T-cell (primary cell): ENCODE measurements at regions not wholly inside any gene's neighbourhood (a gene's known extent, or its start where the extent isn't known, plus 50 kb on each side); places are given as distances from the start of the nearest gene placed in this dataset.
"Not testable (repeated sequence)": the region's sequence is repeated elsewhere in the genome, so short reads cannot be mapped to it uniquely, and the experiment has no call there.

ENCODE experiments used
- ATAC-seq, 4 experiments: fragments of 200-7000 bp in 3 of 4; fragments of 150-1000 bp in 1 of 4; cut with Tn5 transposase; replicated peaks in 1 of 4; 1 replicate in 3 of 4; 2 replicates in 1 of 4; pipeline ENCODE4 v1.10.0; 2021; ENCODE audit warnings: moderate library complexity in 3 of 4, mild to moderate bottlenecking in 2 of 4, moderate number of reproducible peaks in 1 of 4
- CTCF ChIA-PET, 2 donors: fragments of 300-600 bp; sonication (Branson Sonifier 250); formaldehyde crosslinking; loops; one replicate each; lab custom pipeline; 2022; ENCODE audit warnings: antibody characterized with exemption in 2 of 2; lab: Charles Lee
- POLR2A ChIA-PET, 2 donors: fragments of 300-600 bp; sonication (Branson Sonifier 250); formaldehyde crosslinking; loops; one replicate each; lab custom pipeline; 2022; ENCODE audit warnings: antibody characterized with exemption in 2 of 2; lab: Charles Lee
- DNase-seq, 35 experiments: peaks; one replicate each; pipeline versions ENCODE4 v3.0.0 to v3.0.0-alpha.2; 2013 to 2023
- H3K27ac ChIP-seq: one replicate; pipeline ENCODE4 v1.5.1; 2013; ENCODE audit warnings: low read length
- H3K27me3 ChIP-seq, 2 experiments: replicated peaks in 1 of 2; 1 replicate in 1 of 2; 2 replicates in 1 of 2; pipeline versions ENCODE4 v1.6.1 to v1.7.0; 2013; ENCODE audit warnings: low read length in 1 of 2, mixed read lengths in 1 of 2; ENCODE audit not compliant: control insufficient read depth in 2 of 2, insufficient read depth in 2 of 2; ENCODE audit errors: extremely low read depth in 1 of 2
- H3K36me3 ChIP-seq, 2 donors: 1 replicate in 1 of 2; 2 replicates in 1 of 2; pipeline versions ENCODE4 v1.6.1 to v1.7.0; 2013; ENCODE audit warnings: low read length in 1 of 2; ENCODE audit not compliant: control insufficient read depth in 2 of 2, insufficient read depth in 1 of 2; ENCODE audit errors: extremely low read depth in 1 of 2
- H3K4me1 ChIP-seq, 2 experiments: 1 replicate in 1 of 2; 2 replicates in 1 of 2; pipeline versions ENCODE4 v1.6.1 to v1.7.0; 2013; ENCODE audit warnings: low read length in 2 of 2, mixed read lengths in 1 of 2; ENCODE audit not compliant: insufficient read depth in 2 of 2, control insufficient read depth in 1 of 2; ENCODE audit errors: extremely low read depth in 1 of 2
- H3K4me3 ChIP-seq, 2 donors: 1 replicate in 1 of 2; 2 replicates in 1 of 2; pipeline versions ENCODE4 v1.5.1 to v1.7.0; 2013; ENCODE audit warnings: mild to moderate bottlenecking in 2 of 2, low read length in 1 of 2, moderate library complexity in 1 of 2; ENCODE audit not compliant: control insufficient read depth in 1 of 2; ENCODE audit errors: extremely low read depth in 1 of 2
- H3K9me3 ChIP-seq: 2 replicates; pipeline ENCODE4 v1.7.0; 2013
- H3K27ac Mint-ChIP-seq, 2 donors: one replicate each; pipeline ENCODE4 v1.8.0; 2020 to 2021; ENCODE audit warnings: mild to moderate bottlenecking in 2 of 2, mixed read lengths in 2 of 2
- H3K27me3 Mint-ChIP-seq, 2 donors: one replicate each; pipeline ENCODE4 v1.8.0; 2021 to 2022; ENCODE audit warnings: mixed read lengths in 2 of 2
- H3K36me3 Mint-ChIP-seq: one replicate; pipeline ENCODE4 v1.8.0; 2021; ENCODE audit warnings: mixed read lengths
- H3K4me1 Mint-ChIP-seq, 3 donors: one replicate each; pipeline ENCODE4 v1.8.0; 2020 to 2022; ENCODE audit warnings: mixed read lengths in 3 of 3, mild to moderate bottlenecking in 1 of 3
- H3K4me3 Mint-ChIP-seq, 3 donors: one replicate each; pipeline ENCODE4 v1.8.0; 2020 to 2022; ENCODE audit warnings: mild to moderate bottlenecking in 3 of 3, mixed read lengths in 3 of 3, moderate library complexity in 3 of 3
- H3K9me3 Mint-ChIP-seq, 3 donors: one replicate each; pipeline ENCODE4 v1.8.0; 2020 to 2022; ENCODE audit warnings: mixed read lengths in 3 of 3
- WGBS: methylation state at CpG from one replicate; pipeline ENCODE4 v1.1.5; 2013; ENCODE audit warnings: missing lambda C conversion rate; ENCODE audit not compliant: insufficient coverage; 5-methylcytosine and 5-hydroxymethylcytosine counted together

- H3K4me3 Mint-ChIP-seq, H3K36me3 Mint-ChIP-seq, H3K4me1 Mint-ChIP-seq, H3K27ac ChIP-seq, H3K36me3 ChIP-seq, H3K9me3 ChIP-seq, H3K4me3 ChIP-seq, H3K27ac Mint-ChIP-seq, DNase-seq, H3K27me3 ChIP-seq, POLR2A ChIA-PET, CTCF ChIA-PET, H3K4me1 ChIP-seq, ATAC-seq, H3K27me3 Mint-ChIP-seq: not testable (repeated sequence)
- peaks cover 9 to 18% (median 15%) of the 10 kb centered on the region in 3 donors for H3K9me3 Mint-ChIP-seq
- 100% methylated on average over 1 of the region's 1 CpG for WGBS
Observed at GRCh38 chr9:23046026-23046425, 599.4 kb downstream of the DMRTA1 start.

- Mint-ChIP-seq H3K9me3 (peaks cover under 1 to 12% (median 11%) of the 10 kb centered on the region in 3 donors), H3K4me1 (no peaks in the 10 kb centered on the region), H3K27me3 (no peaks in the 10 kb centered on the region), H3K36me3 (no peaks in the 10 kb centered on the region), H3K27ac (no peak overlapping the region), H3K4me3 (no peak overlapping the region)
- Histone ChIP-seq H3K36me3 (no peaks in the 10 kb centered on the region), H3K4me1 (no peaks in the 10 kb centered on the region), H3K4me3 (no peak overlapping the region), H3K27ac (no peak overlapping the region), H3K9me3 (no peaks in the 10 kb centered on the region), H3K27me3 (no peaks in the 10 kb centered on the region)
- no peak for ATAC-seq
- ChIA-PET CTCF (no interaction called here), POLR2A (no interaction called here)
- 100% methylated on average over 1 of the region's 1 CpG for WGBS
- no peak for DNase-seq
Observed at GRCh38 chr9:23050548-23050947, 603.9 kb downstream of the DMRTA1 start.

DNA sequence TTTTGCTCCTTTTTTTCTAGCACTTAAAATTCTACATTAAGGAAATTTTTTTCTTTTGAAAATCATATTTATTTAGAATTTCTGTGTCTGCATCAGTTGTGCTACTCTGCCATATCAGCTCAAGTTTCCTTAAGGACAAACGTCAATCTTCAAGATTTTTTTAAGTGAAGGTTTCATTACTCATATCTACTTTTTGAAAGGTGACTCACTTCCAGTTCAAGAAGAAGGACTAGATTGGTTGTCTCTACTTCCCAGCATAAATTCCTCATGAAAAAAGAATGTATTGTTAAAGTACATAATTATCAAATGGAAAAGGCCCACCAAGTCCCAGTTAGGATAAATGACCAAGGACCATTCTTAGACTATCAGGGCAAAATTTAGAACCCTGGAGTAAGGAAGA is 626.5 kb downstream of the DMRTA1 start:
- ATAC-seq, result no peak

GRCh38 chr9:23079798-23080197 is 633.2 kb downstream of the DMRTA1 start:
- DNase-seq (no peak), ATAC-seq (no peak)
- WGBS, result no CpG with 5 or more reads among the region's 2 CpGs
- ChIA-PET CTCF (no interaction called here), POLR2A (no interaction called here)
- Mint-ChIP-seq H3K36me3 (no peaks in the 10 kb centered on the region), H3K9me3 (peaks cover 10 to 27% (median 16%) of the 10 kb centered on the region in 3 donors), H3K4me3 (no peak overlapping the region), H3K27me3 (no peaks in the 10 kb centered on the region), H3K4me1 (no peaks in the 10 kb centered on the region), H3K27ac (no peak overlapping the region)
- Histone ChIP-seq H3K4me3 (no peak overlapping the region), H3K4me1 (no peaks in the 10 kb centered on the region), H3K27me3 (no peaks in the 10 kb centered on the region), H3K9me3 (no peaks in the 10 kb centered on the region), H3K36me3 (no peaks in the 10 kb centered on the region), H3K27ac (no peak overlapping the region)

More for the DNA sequence above, 626.5 kb downstream of the DMRTA1 start:
- H3K4me1 ChIP-seq, result no peaks in the 10 kb centered on the region
- no peak overlapping the region for H3K4me3 ChIP-seq
- H3K4me1 Mint-ChIP-seq, result no peaks in the 10 kb centered on the region
- H3K27ac Mint-ChIP-seq, result no peak overlapping the region
- no peaks in the 10 kb centered on the region for H3K27me3 Mint-ChIP-seq
- no CpG with 5 or more reads among the region's 1 CpG for WGBS
- H3K9me3 Mint-ChIP-seq, result peaks cover 6 to 15% (median 7%) of the 10 kb centered on the region in 3 donors
- no peak for DNase-seq
- H3K36me3 Mint-ChIP-seq, result no peaks in the 10 kb centered on the region
- ChIA-PET POLR2A (no interaction called here), CTCF (no interaction called here)
- H3K9me3 ChIP-seq, result peaks cover 3% of the 10 kb centered on the region
- H3K36me3 ChIP-seq, result no peaks in the 10 kb centered on the region
- no peaks in the 10 kb centered on the region for H3K27me3 ChIP-seq
- H3K4me3 Mint-ChIP-seq, result no peak overlapping the region
- no peak overlapping the region for H3K27ac ChIP-seq

GRCh38 chr9:23081377-23081776 is 634.8 kb downstream of the DMRTA1 start:
- Histone ChIP-seq H3K9me3 (no peaks in the 10 kb centered on the region), H3K36me3 (no peaks in the 10 kb centered on the region), H3K4me1 (no peaks in the 10 kb centered on the region), H3K27ac (no peak overlapping the region), H3K27me3 (no peaks in the 10 kb centered on the region), H3K4me3 (no peak overlapping the region)
- H3K9me3 Mint-ChIP-seq, result peaks cover 15 to 30% (median 19%) of the 10 kb centered on the region in 3 donors
- no peak for ATAC-seq
- H3K4me3 Mint-ChIP-seq, result no peak overlapping the region
- DNase-seq, result no peak
- H3K4me1 Mint-ChIP-seq, result no peaks in the 10 kb centered on the region
- H3K36me3 Mint-ChIP-seq, result no peaks in the 10 kb centered on the region
- 83% methylated on average over 3 of the region's 5 CpGs for WGBS
- no peak overlapping the region for H3K27ac Mint-ChIP-seq
- no peaks in the 10 kb centered on the region for H3K27me3 Mint-ChIP-seq
- POLR2A ChIA-PET, result no interaction called here
- CTCF ChIA-PET, result no interaction called here

DNA sequence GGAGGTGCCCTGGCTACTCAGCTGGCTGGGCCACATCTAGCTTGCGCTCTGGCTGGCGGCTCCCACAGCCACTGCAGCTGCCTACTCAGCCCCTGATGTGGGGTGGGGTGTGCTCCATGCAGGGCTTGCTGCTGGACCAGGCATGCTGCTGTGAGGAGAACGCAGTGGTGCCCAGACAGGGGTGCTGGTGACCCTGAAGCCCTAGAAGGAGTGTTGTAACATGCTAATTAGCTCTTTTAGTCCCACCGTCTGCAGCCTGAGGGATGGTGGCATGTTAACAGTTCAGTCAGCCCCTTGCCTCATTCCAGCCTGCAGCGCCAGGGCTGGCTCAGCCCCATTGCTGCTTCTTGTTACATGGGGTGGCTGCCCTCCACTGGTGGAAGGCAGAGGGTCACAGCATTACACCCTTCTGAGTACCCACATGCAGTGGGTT is 642.3 kb downstream of the DMRTA1 start:
- Histone ChIP-seq H3K27me3 (no peaks in the 10 kb centered on the region), H3K4me3 (no peak overlapping the region), H3K9me3 (no peaks in the 10 kb centered on the region), H3K36me3 (no peaks in the 10 kb centered on the region), H3K27ac (no peak overlapping the region), H3K4me1 (no peaks in the 10 kb centered on the region)
- H3K4me3 Mint-ChIP-seq, result no peak overlapping the region
- CTCF ChIA-PET, result no interaction called here
- no peaks in the 10 kb centered on the region for H3K4me1 Mint-ChIP-seq
- POLR2A ChIA-PET, result no interaction called here
- H3K27me3 Mint-ChIP-seq, result no peaks in the 10 kb centered on the region
- H3K27ac Mint-ChIP-seq, result no peak overlapping the region
- WGBS, result 83% methylated on average over 4 of the region's 5 CpGs
- peaks cover 5 to 25% (median 12%) of the 10 kb centered on the region in 3 donors for H3K9me3 Mint-ChIP-seq
- ATAC-seq (no peak), DNase-seq (no peak)
- H3K36me3 Mint-ChIP-seq, result no peaks in the 10 kb centered on the region

DNA sequence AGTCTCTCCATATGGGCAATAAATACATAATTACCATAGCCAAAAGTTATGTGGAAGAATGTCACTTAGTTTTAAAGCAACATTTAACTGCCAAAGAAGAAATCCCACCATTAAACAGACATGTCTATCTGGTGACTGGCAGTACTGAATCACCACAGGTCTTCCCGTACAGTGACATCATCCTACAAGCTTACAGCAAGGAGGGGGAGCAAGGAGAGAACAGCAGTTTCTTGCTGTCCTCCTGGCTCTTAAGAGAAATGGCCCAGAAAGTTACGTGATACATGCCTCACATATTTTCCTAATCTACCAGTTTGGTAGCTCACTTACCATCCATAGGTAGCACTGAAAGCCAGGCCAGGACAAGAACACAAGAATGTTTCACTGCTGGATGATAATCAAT is 671.0 kb downstream of the DMRTA1 start:
- POLR2A ChIA-PET, result no interaction called here
- Mint-ChIP-seq H3K4me1 (no peaks in the 10 kb centered on the region), H3K4me3 (no peak overlapping the region), H3K9me3 (peaks cover 0 to 22% (median 15%) of the 10 kb centered on the region in 3 donors), H3K27me3 (no peaks in the 10 kb centered on the region), H3K27ac (no peak overlapping the region), H3K36me3 (no peaks in the 10 kb centered on the region)
- Histone ChIP-seq H3K9me3 (no peaks in the 10 kb centered on the region), H3K27ac (no peak overlapping the region), H3K4me3 (no peak overlapping the region), H3K36me3 (no peaks in the 10 kb centered on the region), H3K27me3 (no peaks in the 10 kb centered on the region), H3K4me1 (no peaks in the 10 kb centered on the region)
- no CpG with 5 or more reads among the region's 2 CpGs for WGBS
- ATAC-seq, result no peak
- CTCF ChIA-PET, result no interaction called here
- DNase-seq, result no peak
